Keratinocyte (primary cell): ENCODE measurements at regions not wholly inside any gene's neighbourhood (a gene's known extent, or its start where the extent isn't known, plus 50 kb on each side); places are given as distances from the start of the nearest gene placed in this dataset.

Experiments
- DNase-seq: peaks from one replicate; pipeline ENCODE4 v3.0.0-alpha.2; 2011; ENCODE audit warnings: low read depth, missing footprints, low spot score
- FAIRE-seq: peaks from 2 replicates; lab custom pipeline; 2011; peaks lifted over from hg19 to GRCh38; lab: Jason Lieb, UNC
- H2AFZ ChIP-seq: 2 replicates; pipeline ENCODE4 v1.6.0; 2012; ENCODE audit warnings: low read length, control low read depth, inconsistent platforms; ENCODE audit not compliant: control insufficient read depth
- H3K27ac ChIP-seq: 2 replicates; pipeline ENCODE4 v1.5.1; 2011; ENCODE audit warnings: low read length; ENCODE audit not compliant: control insufficient read depth, insufficient read depth
- H3K27me3 ChIP-seq: 3 replicates; pipeline ENCODE4 v1.6.0; 2011; ENCODE audit warnings: low read length; ENCODE audit not compliant: control insufficient read depth, insufficient read depth; ENCODE audit errors: extremely low read depth
- H3K36me3 ChIP-seq, 2 experiments: 2 replicates in 1 of 2; 3 replicates in 1 of 2; pipeline ENCODE4 v1.5.1; 2011; ENCODE audit warnings: low read length in 2 of 2, mild to moderate bottlenecking in 1 of 2; ENCODE audit not compliant: control insufficient read depth in 2 of 2, insufficient read depth in 2 of 2; ENCODE audit errors: extremely low read depth in 1 of 2
- H3K4me1 ChIP-seq: 3 replicates; pipeline ENCODE4 v1.5.1; 2011; ENCODE audit warnings: low read length; ENCODE audit not compliant: control insufficient read depth, insufficient read depth; ENCODE audit errors: extremely low read depth
- H3K4me2 ChIP-seq: 3 replicates; pipeline ENCODE4 v1.6.0; 2011; ENCODE audit warnings: low read depth, low read length; ENCODE audit not compliant: control insufficient read depth, insufficient read depth; ENCODE audit errors: extremely low read depth
- H3K4me3 ChIP-seq, 3 experiments: fragments of 200-600 bp in 1 of 3; sonication (generic) in 1 of 3; 2 replicates in 2 of 3; 3 replicates in 1 of 3; pipeline ENCODE4 v1.5.1; 2011 to 2016; ENCODE audit warnings: low read length in 3 of 3, mild to moderate bottlenecking in 3 of 3, control low read depth in 2 of 3, inconsistent platforms in 1 of 3, low read depth in 1 of 3, mixed read lengths in 1 of 3, mixed run types in 1 of 3, moderate library complexity in 1 of 3; ENCODE audit not compliant: control insufficient read depth in 2 of 3, insufficient read depth in 2 of 3; ENCODE audit errors: extremely low read depth in 1 of 3
- H3K79me2 ChIP-seq: 2 replicates; pipeline ENCODE4 v1.6.0; 2012; ENCODE audit warnings: low read length; ENCODE audit not compliant: control insufficient read depth, insufficient read depth
- H3K9ac ChIP-seq: 3 replicates; pipeline ENCODE4 v1.6.0; 2011; ENCODE audit warnings: low read length; ENCODE audit not compliant: control insufficient read depth, insufficient read depth; ENCODE audit errors: extremely low read depth
- H3K9me1 ChIP-seq: 3 replicates; pipeline ENCODE4 v1.6.0; 2011; ENCODE audit warnings: low read length; ENCODE audit not compliant: control insufficient read depth, insufficient read depth; ENCODE audit errors: extremely low read depth
- H3K9me3 ChIP-seq: 2 replicates; pipeline ENCODE4 v1.5.1; 2012; ENCODE audit warnings: low read depth, low read length; ENCODE audit not compliant: control insufficient read depth
- H4K20me1 ChIP-seq: 3 replicates; pipeline ENCODE4 v1.6.0; 2011; ENCODE audit warnings: low read length; ENCODE audit not compliant: control insufficient read depth, insufficient read depth; ENCODE audit errors: extremely low read depth
- EZH2 ChIP-seq: IDR thresholded peaks from one replicate; pipeline ENCODE4 v1.6.1; 2012; ENCODE audit warnings: inconsistent platforms, mild to moderate bottlenecking, low read length, moderate library complexity
- dilution Hi-C: fragments of 300-500 bp; cut with MboI; formaldehyde crosslinking; loops from one replicate; pipeline ENCODE4 v1.7.0; 2020; ENCODE audit warnings: low sequenced_read_pairs; ENCODE audit not compliant: extremely low pct_ligation_motif_present
- TF ChIP-seq, protein P1 (sequence below), 3 experiments: IDR thresholded peaks in 1 of 3; conservative IDR thresholded peaks in 1 of 3; optimal IDR thresholded peaks in 1 of 3; 2 replicates in 2 of 3; 3 replicates in 1 of 3; pipeline versions ENCODE3 to v1.5.1; 2011; ENCODE audit warnings: low read length in 3 of 3, mild to moderate bottlenecking in 3 of 3, moderate library complexity in 2 of 3, control low read depth in 1 of 3, inconsistent platforms in 1 of 3; ENCODE audit not compliant: insufficient read depth in 2 of 3; ENCODE audit errors: extremely low read depth in 1 of 3

DNA sequence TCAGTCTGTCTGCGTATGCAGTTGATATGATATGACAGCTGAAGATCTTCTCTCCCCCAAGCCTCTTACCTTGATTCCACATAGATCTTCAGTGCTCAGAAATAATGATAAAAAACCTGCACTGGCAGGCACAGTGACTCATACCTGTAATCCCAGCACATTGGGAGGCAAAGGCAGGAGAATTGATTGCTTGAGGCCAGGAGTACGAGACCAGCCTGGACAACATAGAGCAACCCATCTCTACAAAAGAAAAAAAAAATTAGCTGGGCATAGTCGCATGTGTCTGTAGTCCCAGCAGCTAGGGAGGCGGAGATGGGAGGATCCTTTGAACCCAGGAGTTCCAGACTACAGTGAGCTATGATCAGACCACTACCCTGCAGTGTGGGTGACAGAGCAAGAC is 551.0 kb upstream of the MIR17HG start:
- FAIRE-seq (no peak), DNase-seq (no peak)
- TF ChIP-seq EZH2 = no peak
- TF ChIP-seq, protein P1, sequence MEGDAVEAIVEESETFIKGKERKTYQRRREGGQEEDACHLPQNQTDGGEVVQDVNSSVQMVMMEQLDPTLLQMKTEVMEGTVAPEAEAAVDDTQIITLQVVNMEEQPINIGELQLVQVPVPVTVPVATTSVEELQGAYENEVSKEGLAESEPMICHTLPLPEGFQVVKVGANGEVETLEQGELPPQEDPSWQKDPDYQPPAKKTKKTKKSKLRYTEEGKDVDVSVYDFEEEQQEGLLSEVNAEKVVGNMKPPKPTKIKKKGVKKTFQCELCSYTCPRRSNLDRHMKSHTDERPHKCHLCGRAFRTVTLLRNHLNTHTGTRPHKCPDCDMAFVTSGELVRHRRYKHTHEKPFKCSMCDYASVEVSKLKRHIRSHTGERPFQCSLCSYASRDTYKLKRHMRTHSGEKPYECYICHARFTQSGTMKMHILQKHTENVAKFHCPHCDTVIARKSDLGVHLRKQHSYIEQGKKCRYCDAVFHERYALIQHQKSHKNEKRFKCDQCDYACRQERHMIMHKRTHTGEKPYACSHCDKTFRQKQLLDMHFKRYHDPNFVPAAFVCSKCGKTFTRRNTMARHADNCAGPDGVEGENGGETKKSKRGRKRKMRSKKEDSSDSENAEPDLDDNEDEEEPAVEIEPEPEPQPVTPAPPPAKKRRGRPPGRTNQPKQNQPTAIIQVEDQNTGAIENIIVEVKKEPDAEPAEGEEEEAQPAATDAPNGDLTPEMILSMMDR (optimal IDR thresholded peaks at IDR 0.05 in 1 of 3, IDR thresholded peaks at IDR 0.05 in 1 of 3, conservative IDR thresholded peaks at IDR 0.05 in 1 of 3; ENCODE audit: extremely low read depth in 1 of 3, insufficient read depth in 2 of 3, low read length in 3 of 3) = no peak
- Histone ChIP-seq H2AFZ (no peak overlapping the region), H3K36me3 (no peaks in the 10 kb centered on the region), H3K9ac (no peak overlapping the region), H3K27ac (no peak overlapping the region), H4K20me1 (no peaks in the 10 kb centered on the region), H3K9me3 (no peaks in the 10 kb centered on the region), H3K79me2 (no peaks in the 10 kb centered on the region), H3K9me1 (no peaks in the 10 kb centered on the region), H3K27me3 (no peaks in the 10 kb centered on the region), H3K4me2 (no peak overlapping the region), H3K4me1 (no peaks in the 10 kb centered on the region), H3K4me3 (no peak overlapping the region)
- dilution Hi-C loops = no loop called here

DNA sequence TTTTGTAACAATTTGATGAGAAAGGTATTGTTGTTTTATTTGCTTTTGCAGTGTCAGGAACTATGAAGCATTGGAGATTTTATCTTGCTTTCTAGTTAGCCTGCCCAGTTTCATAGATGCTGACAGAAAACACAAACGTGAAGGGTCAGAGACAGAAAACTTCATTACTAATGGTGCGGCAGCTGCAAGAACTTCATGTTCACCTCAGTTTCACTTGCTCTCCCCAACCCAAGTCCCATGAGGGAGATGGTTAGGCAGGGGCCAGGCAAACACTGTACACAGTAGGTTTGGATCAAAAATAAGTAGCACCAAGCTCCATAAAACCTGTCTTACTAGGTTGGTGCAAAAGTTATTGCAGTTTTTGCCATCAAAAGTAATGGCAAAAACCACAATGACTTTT is 550.2 kb upstream of the MIR17HG start:
- Histone ChIP-seq H3K4me3 (no peak overlapping the region), H3K9me3 (no peaks in the 10 kb centered on the region), H3K79me2 (no peaks in the 10 kb centered on the region), H3K9me1 (no peaks in the 10 kb centered on the region), H2AFZ (no peak overlapping the region), H3K36me3 (no peaks in the 10 kb centered on the region), H3K4me2 (no peak overlapping the region), H3K27me3 (no peaks in the 10 kb centered on the region), H3K9ac (no peak overlapping the region), H3K27ac (no peak overlapping the region), H3K4me1 (no peaks in the 10 kb centered on the region), H4K20me1 (no peaks in the 10 kb centered on the region)
- no peak for DNase-seq
- dilution Hi-C loops = no loop called here
- FAIRE-seq = no peak
- no peak for TF ChIP-seq EZH2
- TF ChIP-seq, protein P1 (optimal IDR thresholded peaks at IDR 0.05 in 1 of 3, IDR thresholded peaks at IDR 0.05 in 1 of 3, conservative IDR thresholded peaks at IDR 0.05 in 1 of 3; ENCODE audit: extremely low read depth in 1 of 3, insufficient read depth in 2 of 3, low read length in 3 of 3) = no peak
